ENCODE measurements at regions not wholly inside any gene's neighbourhood (a gene's known extent, or its start where the extent isn't known, plus 50 kb on each side); places are given as distances from the start of the nearest gene placed in this dataset.
"Not testable (repeated sequence)": the region's sequence is repeated elsewhere in the genome, so short reads cannot be mapped to it uniquely, and the experiment has no call there.

GRCh38 chr2:31813016-31813415 lies 197.8 kb downstream of the MEMO1 start:
- H3K4me3 ChIP-seq (ENCODE audit: low read depth, low read length) = no peak overlapping the region
- DNase-seq (ENCODE audit: low read depth) = no peak

- H3K4me3 ChIP-seq (ENCODE audit: low read depth, low read length) = no peak overlapping the region
- DNase-seq (ENCODE audit: low read depth) = no peak
Observed at GRCh38 chr2:31812051-31812798, 198.6 kb downstream of the MEMO1 start.

- H3K4me3 ChIP-seq (ENCODE audit: low read depth, low read length) = no peak overlapping the region
- DNase-seq (ENCODE audit: low read depth) = no peak
Observed at GRCh38 chr2:31811482-31811881, 199.3 kb downstream of the MEMO1 start.

DNA sequence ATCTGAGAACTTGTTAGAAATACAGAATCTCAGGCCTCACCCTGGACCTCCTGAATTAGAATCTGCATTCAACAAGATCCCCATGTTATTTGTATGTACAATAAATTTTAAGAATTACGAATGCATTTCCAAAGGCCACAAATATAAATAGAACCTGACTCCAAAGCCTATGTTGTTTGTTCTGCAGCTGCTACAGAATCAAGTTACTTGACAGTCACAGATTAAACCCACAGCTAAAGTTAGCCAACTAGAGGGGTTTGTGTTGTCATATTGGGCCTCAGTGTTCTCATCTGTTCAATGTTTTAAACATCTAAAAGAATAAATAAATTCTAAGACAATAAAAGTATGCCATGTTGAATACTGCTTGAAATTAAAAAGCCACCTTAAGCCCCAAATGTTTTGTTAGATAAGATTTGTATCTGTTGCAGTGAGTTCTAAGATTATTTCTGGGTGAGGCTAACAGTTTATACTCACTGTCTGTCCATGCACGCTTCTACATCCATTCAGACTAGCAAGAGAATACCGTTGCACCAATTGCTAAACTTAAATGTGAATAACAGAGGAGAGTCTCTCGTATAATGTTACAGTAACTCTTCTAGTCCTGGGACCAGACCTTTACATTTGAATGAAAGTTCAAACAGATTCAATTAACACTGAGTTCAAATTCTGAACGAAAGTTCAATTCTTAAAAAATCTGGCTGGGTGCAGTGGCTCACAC lies 200.4 kb downstream of the MEMO1 start:
- H3K4me3 ChIP-seq (ENCODE audit: low read depth, low read length) = no peak overlapping the region
- DNase-seq (ENCODE audit: low read depth) = no peak

- H3K4me3 ChIP-seq (ENCODE audit: low read depth, low read length) = no peak overlapping the region
- no peak for DNase-seq (ENCODE audit: low read depth)
Observed at GRCh38 chr2:31805688-31806087, 205.1 kb downstream of the MEMO1 start.

DNA sequence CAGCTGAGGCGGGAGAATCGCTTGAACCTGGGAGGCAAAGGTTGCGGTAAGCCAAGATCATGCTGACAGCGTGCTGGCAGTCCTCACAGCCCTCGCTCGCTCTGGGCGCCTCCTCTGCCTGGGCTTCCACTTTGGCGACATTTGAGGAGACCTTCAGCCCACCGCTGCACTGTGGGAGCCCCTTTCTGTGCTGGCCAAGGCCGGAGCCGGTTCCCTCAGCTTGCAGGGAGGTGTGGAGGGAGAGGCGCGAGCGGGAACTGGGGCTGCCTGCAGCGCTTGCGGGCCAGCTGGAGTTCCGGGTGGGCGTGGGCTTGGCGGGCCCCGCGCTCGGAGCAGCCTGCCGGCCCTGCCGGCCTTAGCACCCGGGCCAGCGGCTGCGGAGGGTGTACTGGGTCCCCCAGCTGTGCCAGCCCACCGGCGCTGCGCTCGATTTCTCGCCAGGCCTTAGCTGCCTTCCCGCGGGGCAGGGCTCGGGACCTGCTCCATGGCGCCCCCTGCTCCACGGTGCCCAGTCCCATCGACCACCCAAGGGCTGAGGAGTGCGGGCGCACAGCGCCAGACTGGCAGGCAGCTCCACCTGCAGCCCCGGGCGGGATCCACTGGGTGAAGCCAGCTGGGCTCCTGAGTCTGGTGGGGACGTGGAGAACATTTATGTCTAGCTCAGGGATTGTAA lies 207.2 kb downstream of the MEMO1 start:
- DNase-seq (ENCODE audit: low read depth); H3K4me3 ChIP-seq (ENCODE audit: low read depth, low read length): not testable (repeated sequence)

GRCh38 chr2:31802711-31803110 lies 208.1 kb downstream of the MEMO1 start:
- H3K4me3 ChIP-seq (ENCODE audit: low read depth, low read length) = no peak overlapping the region
- DNase-seq (ENCODE audit: low read depth) = no peak

DNA sequence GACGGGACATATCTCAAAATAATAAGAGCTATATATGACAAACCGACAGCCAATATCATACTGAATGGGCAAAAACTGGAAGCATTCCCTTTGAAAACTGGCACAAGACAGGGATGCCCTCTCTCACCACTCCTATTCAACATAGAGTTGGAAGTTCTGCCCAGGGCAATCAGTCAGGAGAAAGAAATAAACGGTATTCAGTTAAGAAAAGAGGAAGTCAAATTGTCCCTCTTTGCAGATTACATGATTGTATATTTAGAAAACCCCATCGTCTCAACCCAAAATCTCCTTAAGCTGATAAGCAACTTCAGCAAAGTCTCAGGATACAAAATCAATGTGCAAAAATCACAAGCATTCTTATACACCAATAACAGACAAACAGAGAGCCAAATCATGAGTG lies 211.5 kb downstream of the MEMO1 start:
- DNase-seq (ENCODE audit: low read depth); H3K4me3 ChIP-seq (ENCODE audit: low read depth, low read length): not testable (repeated sequence)

GRCh38 chr2:31788273-31788672 lies 207.5 kb upstream of the SRD5A2 start:
- no peak for DNase-seq (ENCODE audit: low read depth)
- no peak overlapping the region for H3K4me3 ChIP-seq (ENCODE audit: low read depth, low read length)

GRCh38 chr2:31785876-31786275 lies 205.1 kb upstream of the SRD5A2 start:
- no peak for DNase-seq (ENCODE audit: low read depth)
- H3K4me3 ChIP-seq (ENCODE audit: low read depth, low read length) = no peak overlapping the region

GRCh38 chr2:31784868-31785267 lies 204.1 kb upstream of the SRD5A2 start:
- no peak overlapping the region for H3K4me3 ChIP-seq (ENCODE audit: low read depth, low read length)
- no peak for DNase-seq (ENCODE audit: low read depth)

- not testable (repeated sequence) for DNase-seq (ENCODE audit: low read depth); H3K4me3 ChIP-seq (ENCODE audit: low read depth, low read length)
Observed at GRCh38 chr2:31783446-31784091, 202.8 kb upstream of the SRD5A2 start.

- H3K4me3 ChIP-seq (ENCODE audit: low read depth, low read length) = no peak overlapping the region
- DNase-seq (ENCODE audit: low read depth) = no peak
Observed at GRCh38 chr2:31778153-31778552, 197.4 kb upstream of the SRD5A2 start.

DNA sequence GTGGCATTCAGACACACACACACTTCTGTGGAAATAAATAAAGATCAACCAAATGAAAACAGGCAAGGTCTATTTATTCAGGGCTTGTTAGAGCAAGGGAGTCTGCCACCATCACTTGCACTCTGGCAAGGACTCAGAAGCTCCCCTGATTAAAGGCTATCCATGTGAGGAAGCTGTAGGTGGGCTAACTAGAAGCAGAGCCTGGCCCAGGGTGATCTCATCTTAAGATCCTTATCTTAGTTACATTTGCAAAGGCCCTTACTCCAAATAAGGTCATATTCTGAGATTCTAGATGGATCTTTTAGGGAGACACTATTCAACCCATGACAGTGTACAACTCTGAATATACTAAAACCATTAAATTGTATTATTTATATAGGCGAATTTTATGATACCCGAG lies 190.0 kb upstream of the SRD5A2 start:
- no peak overlapping the region for H3K4me3 ChIP-seq (ENCODE audit: low read depth, low read length)
- DNase-seq (ENCODE audit: low read depth) = no peak

DNA sequence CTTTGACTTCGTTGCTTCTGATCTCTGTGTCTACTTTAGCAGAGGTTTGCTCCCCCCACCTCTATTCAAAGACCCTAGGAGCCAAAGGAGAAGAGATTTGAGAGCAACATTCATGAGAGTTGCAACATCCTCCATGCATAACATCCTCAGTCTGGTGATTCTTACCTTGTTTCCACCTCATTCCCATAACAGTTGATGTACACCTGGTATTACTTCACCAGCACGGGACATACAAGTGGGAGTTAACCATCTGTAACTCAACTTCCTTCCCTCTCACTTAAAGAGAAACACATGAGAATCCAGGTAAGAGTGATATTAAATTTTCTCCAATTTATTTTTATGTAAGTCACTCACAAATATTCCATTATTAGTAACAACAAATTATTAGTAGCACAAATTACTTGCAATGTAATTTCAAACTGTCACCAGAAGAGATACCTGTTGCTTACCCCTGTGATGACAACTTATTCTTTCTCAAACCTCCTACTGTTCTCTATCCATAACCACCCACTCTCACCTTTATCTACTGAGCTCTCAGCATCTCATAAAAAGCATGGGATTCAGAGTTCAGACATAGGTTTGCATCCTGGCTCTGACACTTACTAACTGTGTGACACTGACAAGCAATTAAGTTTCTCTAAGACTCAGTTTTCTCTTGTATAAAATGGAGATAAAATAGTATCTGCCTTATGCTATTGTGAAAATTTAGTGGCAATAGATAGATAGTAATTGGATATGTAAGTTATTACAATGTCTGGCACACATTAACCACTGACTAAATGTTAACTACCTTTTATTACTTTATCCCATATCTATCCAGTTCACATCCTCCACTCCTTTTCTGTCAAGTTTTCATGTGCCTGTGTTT lies 184.6 kb upstream of the SRD5A2 start:
- no peak overlapping the region for H3K4me3 ChIP-seq (ENCODE audit: low read depth, low read length)
- no peak for DNase-seq (ENCODE audit: low read depth)

DNA sequence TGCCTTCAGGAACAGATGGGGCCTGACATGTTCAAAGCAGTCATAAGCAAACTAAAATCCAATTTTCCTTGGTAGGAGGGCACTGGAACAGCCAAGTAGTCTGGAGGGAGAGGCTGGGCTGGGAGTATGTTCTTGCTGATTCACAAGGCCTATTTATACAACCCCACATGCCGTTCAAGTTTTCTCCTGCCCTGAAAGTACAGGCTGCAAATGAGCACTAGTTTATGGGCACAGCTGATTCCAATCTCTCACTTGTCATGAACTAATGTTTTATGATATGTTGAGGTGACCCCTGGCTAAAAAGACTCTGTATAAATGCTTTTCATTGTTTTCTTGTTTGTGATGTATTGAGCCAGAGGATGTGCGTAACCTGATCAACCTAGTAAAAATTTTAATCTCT lies 183.4 kb upstream of the SRD5A2 start:
- no peak overlapping the region for H3K4me3 ChIP-seq (ENCODE audit: low read depth, low read length)
- peak; percentile 7 for DNase-seq (ENCODE audit: low read depth)

DNA sequence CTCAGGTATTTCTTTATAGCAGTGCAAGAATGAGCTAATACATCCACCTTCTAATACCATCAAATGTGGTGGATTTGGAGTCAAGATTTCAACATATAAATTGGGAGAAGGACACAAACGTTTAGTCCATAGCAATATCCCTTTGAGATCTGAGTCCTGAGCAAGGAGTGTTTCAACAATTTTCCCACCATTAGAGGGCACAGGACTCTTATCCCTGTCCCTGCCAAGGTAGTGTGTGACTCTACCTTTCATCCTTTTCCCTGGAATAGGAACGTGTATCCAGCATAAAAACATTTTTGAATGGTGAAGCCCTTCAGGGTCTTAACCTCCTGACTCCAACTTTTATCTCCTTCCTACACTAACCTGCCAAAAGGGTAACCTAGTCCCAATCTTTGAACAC lies 181.3 kb upstream of the SRD5A2 start:
- DNase-seq (ENCODE audit: low read depth) = no peak
- H3K4me3 ChIP-seq (ENCODE audit: low read depth, low read length) = no peak overlapping the region

DNA sequence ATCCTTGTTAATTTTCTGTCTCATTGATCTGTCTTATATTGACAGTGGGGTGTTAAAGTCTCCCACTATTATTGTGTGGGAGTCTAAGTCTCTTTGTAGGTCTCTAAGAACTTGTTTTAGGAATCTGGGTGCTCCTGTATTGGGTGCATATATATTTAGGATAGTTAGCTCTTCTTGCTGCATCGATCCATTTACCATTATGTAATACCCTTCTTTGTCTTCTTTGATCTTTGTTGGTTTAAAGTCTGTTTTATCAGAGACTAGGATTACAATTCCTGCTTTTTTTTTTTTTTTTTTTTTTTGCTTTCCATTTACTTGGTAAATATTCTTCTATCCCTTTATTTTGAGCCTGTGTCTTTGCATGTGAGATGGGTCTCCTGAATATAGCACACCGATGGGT lies 176.6 kb upstream of the SRD5A2 start:
- not testable (repeated sequence) for DNase-seq (ENCODE audit: low read depth); H3K4me3 ChIP-seq (ENCODE audit: low read depth, low read length)

DNA sequence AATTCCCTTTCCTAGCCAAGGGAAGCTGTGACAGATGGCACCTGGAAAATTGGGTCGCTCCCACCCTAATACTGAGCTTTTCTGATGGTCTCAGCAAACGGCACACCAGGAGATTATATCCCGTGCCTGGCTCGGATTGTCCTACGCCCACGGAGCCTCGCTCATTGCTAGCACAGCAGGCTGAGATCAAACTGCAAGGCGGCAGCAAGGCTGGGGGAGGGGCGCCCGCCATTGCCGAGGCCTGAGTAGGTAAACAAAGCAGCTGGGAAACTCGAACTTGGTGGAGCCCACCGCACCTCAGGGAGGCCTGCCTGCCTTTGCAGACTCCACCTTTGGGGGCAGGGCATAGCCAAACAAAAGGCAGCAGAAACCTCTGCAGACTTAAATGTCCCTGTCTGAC lies 168.0 kb upstream of the SRD5A2 start:
- not testable (repeated sequence) for H3K4me3 ChIP-seq (ENCODE audit: low read depth, low read length); DNase-seq (ENCODE audit: low read depth)

All from skeletal muscle cell (primary cell).